Caco-2 (cell line): ENCODE measurements at regions not wholly inside any gene's neighbourhood (a gene's known extent, or its start where the extent isn't known, plus 50 kb on each side); places are given as distances from the start of the nearest gene placed in this dataset.

Experiments used
- BruUV-seq: library from RNA; stranded (reverse); fragments of 400-500 nt; replicated peaks from 2 replicates; lab custom pipeline; 2021; lab: Mats Ljungman, UMichigan
- CTCF ChIA-PET: fragments of 300-600 bp; sonication (Branson Sonifier 250); formaldehyde crosslinking; loops from one replicate; lab custom pipeline; 2022; ENCODE audit warnings: antibody characterized with exemption; lab: Charles Lee
- POLR2A ChIA-PET: fragments of 300-600 bp; sonication (Branson Sonifier 250); formaldehyde crosslinking; loops from one replicate; lab custom pipeline; 2022; ENCODE audit warnings: antibody characterized with exemption; lab: Charles Lee
- DNase-seq, 2 experiments: peaks; one replicate each; pipeline versions ENCODE4 v3.0.0 to v3.0.0-alpha.2; 2020 to 2022
- H3K27me3 ChIP-seq: replicated peaks from 2 replicates; pipeline ENCODE4 v1.6.0; 2011; ENCODE audit warnings: low read length; ENCODE audit not compliant: control insufficient read depth, insufficient read depth
- H3K36me3 ChIP-seq: 2 replicates; pipeline ENCODE4 v1.5.1; 2011; ENCODE audit warnings: low read length; ENCODE audit not compliant: control insufficient read depth, insufficient read depth
- H3K4me1 ChIP-seq: fragments of 250-450 bp; sonication (Bioruptor Pico); 2 replicates; pipeline ENCODE4 v1.5.1; 2020; ENCODE audit warnings: mild to moderate bottlenecking
- H3K4me3 ChIP-seq: 2 replicates; pipeline ENCODE4 v1.5.1; 2011; ENCODE audit warnings: low read depth, mild to moderate bottlenecking, control low read depth, low read length
- H3K9me3 ChIP-seq: fragments of 250-450 bp; sonication (Bioruptor Pico); 2 replicates; pipeline ENCODE4 v1.5.1; 2020; ENCODE audit warnings: mild to moderate bottlenecking, moderate library complexity
- H3K27ac Mint-ChIP-seq: one replicate; pipeline ENCODE4 v1.8.0; 2022; ENCODE audit warnings: mixed read lengths; ENCODE audit not compliant: unreplicated experiment
- H3K27me3 Mint-ChIP-seq: one replicate; pipeline ENCODE4 v1.8.0; 2022; ENCODE audit warnings: mixed read lengths; ENCODE audit not compliant: insufficient read depth, unreplicated experiment
- H3K36me3 Mint-ChIP-seq: one replicate; pipeline ENCODE4 v1.8.0; 2022; ENCODE audit warnings: mild to moderate bottlenecking, mixed read lengths; ENCODE audit not compliant: insufficient read depth, unreplicated experiment
- H3K4me1 Mint-ChIP-seq: one replicate; pipeline ENCODE4 v1.8.0; 2022; ENCODE audit warnings: low read depth, mixed read lengths; ENCODE audit not compliant: unreplicated experiment
- H3K4me3 Mint-ChIP-seq: one replicate; pipeline ENCODE4 v1.8.0; 2022; ENCODE audit warnings: mild to moderate bottlenecking, moderate library complexity, mixed read lengths; ENCODE audit not compliant: unreplicated experiment
- H3K9me3 Mint-ChIP-seq: one replicate; pipeline ENCODE4 v1.8.0; 2022; ENCODE audit warnings: mixed read lengths; ENCODE audit not compliant: unreplicated experiment
- intact Hi-C: fragments of 100-400 bp; cut with micrococcal nuclease; formaldehyde crosslinking; loops from one replicate; pipeline ENCODE4 v1.10.0; 2022; ENCODE audit not compliant: unreplicated experiment
- TF ChIP-seq, protein P1 (sequence below), 2 experiments: fragments of 200-600 bp in 1 of 2; IDR thresholded peaks; 1 replicate in 1 of 2; 2 replicates in 1 of 2; pipeline versions ENCODE4 v1.5.1 to v1.8.0; 2011 to 2022; ENCODE audit warnings: antibody characterized with exemption in 1 of 2, control low read depth in 1 of 2, inconsistent platforms in 1 of 2, low read depth in 1 of 2, low read length in 1 of 2, mild to moderate bottlenecking in 1 of 2, moderate library complexity in 1 of 2; ENCODE audit not compliant: insufficient read depth in 1 of 2, severe bottlenecking in 1 of 2, unreplicated experiment in 1 of 2

DNA sequence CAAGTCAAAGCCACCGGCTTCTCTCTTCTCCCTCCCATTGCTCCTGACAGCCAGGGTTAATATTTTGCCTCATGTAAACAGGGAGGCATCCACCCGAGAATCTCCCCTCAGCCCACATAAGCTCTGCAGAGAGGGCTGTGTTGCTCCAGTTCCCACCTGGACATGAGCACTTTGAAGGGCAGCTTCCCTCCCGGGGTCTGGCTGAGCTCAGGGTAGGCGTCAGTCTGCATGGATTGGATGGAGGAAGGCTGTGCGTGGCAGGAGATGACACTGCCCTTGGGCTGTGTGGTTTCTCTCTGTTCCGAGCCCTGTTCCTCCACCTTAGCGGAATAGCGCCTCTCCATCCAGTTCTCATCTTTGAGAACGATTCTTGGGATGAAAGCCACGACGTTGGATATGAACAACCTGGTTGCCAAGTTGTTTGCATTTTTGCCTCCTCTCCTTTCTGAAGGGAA is 53.7 kb upstream of the ETS2 start:
- ChIA-PET POLR2A (no interaction called here), CTCF (no interaction called here)
- no TSS peak for BruUV-seq
- peaks cover 18% of the 10 kb centered on the region for H3K36me3 Mint-ChIP-seq
- TF ChIP-seq, protein P1, sequence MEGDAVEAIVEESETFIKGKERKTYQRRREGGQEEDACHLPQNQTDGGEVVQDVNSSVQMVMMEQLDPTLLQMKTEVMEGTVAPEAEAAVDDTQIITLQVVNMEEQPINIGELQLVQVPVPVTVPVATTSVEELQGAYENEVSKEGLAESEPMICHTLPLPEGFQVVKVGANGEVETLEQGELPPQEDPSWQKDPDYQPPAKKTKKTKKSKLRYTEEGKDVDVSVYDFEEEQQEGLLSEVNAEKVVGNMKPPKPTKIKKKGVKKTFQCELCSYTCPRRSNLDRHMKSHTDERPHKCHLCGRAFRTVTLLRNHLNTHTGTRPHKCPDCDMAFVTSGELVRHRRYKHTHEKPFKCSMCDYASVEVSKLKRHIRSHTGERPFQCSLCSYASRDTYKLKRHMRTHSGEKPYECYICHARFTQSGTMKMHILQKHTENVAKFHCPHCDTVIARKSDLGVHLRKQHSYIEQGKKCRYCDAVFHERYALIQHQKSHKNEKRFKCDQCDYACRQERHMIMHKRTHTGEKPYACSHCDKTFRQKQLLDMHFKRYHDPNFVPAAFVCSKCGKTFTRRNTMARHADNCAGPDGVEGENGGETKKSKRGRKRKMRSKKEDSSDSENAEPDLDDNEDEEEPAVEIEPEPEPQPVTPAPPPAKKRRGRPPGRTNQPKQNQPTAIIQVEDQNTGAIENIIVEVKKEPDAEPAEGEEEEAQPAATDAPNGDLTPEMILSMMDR (IDR thresholded peaks at IDR 0.05; ENCODE audit: insufficient read depth in 1 of 2, low read depth in 1 of 2, low read length in 1 of 2, severe bottlenecking in 1 of 2, unreplicated experiment in 1 of 2) = no peak
- peaks cover 2% of the 10 kb centered on the region for H3K9me3 Mint-ChIP-seq
- no peak overlapping the region for H3K4me3 Mint-ChIP-seq
- Histone ChIP-seq H3K27me3 (no peaks in the 10 kb centered on the region), H3K4me1 (peaks cover 19% of the 10 kb centered on the region), H3K36me3 (no peaks in the 10 kb centered on the region), H3K9me3 (no peaks in the 10 kb centered on the region), H3K4me3 (no peak overlapping the region)
- intact Hi-C loops = no loop called here
- no peaks in the 10 kb centered on the region for H3K27me3 Mint-ChIP-seq
- no peak for DNase-seq
- H3K27ac Mint-ChIP-seq = no peak overlapping the region
- peaks cover 16% of the 10 kb centered on the region for H3K4me1 Mint-ChIP-seq

DNA sequence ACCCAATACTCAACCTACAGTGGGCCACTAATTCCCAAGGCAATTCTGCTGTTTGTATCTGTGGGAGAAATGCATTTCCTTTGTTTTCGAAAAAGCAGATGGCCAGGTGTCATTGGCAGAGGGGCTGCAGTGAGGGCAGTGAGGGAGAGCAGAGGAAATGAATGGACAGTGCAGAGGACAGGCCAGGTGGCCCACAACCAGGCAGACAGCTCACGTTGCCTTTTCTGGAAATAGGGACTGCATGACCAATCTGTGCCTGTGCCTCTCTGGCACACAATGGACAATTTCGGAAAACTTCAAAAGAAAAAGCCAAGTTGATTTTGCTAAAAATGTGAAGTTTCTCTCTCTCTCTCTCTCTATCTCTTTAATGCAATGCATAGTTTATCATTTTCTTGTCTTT is 52.6 kb upstream of the ETS2 start:
- H3K4me3 ChIP-seq = no peak overlapping the region
- no peaks in the 10 kb centered on the region for H3K27me3 ChIP-seq
- no peaks in the 10 kb centered on the region for H3K9me3 ChIP-seq
- POLR2A ChIA-PET = no interaction called here
- Mint-ChIP-seq H3K27me3 (no peaks in the 10 kb centered on the region), H3K9me3 (no peaks in the 10 kb centered on the region), H3K4me1 (peaks cover 7% of the 10 kb centered on the region), H3K36me3 (peaks cover 16% of the 10 kb centered on the region), H3K27ac (no peak overlapping the region), H3K4me3 (no peak overlapping the region)
- TF ChIP-seq, protein P1 (IDR thresholded peaks at IDR 0.05; ENCODE audit: insufficient read depth in 1 of 2, low read depth in 1 of 2, low read length in 1 of 2, severe bottlenecking in 1 of 2, unreplicated experiment in 1 of 2) = no peak
- H3K36me3 ChIP-seq = no peaks in the 10 kb centered on the region
- no TSS peak for BruUV-seq
- no peak for DNase-seq
- peaks cover 10% of the 10 kb centered on the region for H3K4me1 ChIP-seq
- CTCF ChIA-PET = no interaction called here
- intact Hi-C loops = no loop called here

DNA sequence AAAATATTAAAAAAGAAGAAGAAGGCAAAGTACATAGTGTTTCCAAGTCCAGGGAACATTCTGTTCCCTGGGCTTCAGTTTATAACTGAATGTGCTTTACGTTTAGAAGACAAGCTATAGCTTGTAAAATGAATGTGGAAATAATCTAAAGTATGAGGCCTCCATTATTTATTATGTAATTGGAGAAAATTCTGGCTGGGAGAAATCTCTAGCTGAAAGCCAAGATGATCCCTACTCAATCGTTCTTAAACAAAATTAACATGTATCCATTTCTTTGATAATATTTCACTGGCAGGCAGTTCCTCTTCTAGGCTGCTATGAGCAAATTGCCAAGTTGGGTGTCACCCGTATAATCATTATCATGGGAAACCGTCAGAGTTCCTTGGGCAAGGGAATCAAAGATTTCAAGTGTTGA is 52.2 kb upstream of the ETS2 start:
- Mint-ChIP-seq H3K9me3 (no peaks in the 10 kb centered on the region), H3K4me1 (peaks cover 7% of the 10 kb centered on the region), H3K4me3 (no peak overlapping the region), H3K36me3 (peaks cover 12% of the 10 kb centered on the region), H3K27me3 (no peaks in the 10 kb centered on the region), H3K27ac (no peak overlapping the region)
- Histone ChIP-seq H3K36me3 (no peaks in the 10 kb centered on the region), H3K9me3 (no peaks in the 10 kb centered on the region), H3K4me1 (peaks cover 10% of the 10 kb centered on the region), H3K27me3 (no peaks in the 10 kb centered on the region), H3K4me3 (no peak overlapping the region)
- intact Hi-C loops = no loop called here
- POLR2A ChIA-PET = no interaction called here
- CTCF ChIA-PET = no interaction called here
- BruUV-seq = no TSS peak
- TF ChIP-seq, protein P1 (IDR thresholded peaks at IDR 0.05; ENCODE audit: insufficient read depth in 1 of 2, low read depth in 1 of 2, low read length in 1 of 2, severe bottlenecking in 1 of 2, unreplicated experiment in 1 of 2) = no peak
- DNase-seq = no peak
